Type B pancreatic cell (in vitro differentiated cells): ENCODE measurements at regions not wholly inside any gene's neighbourhood (a gene's known extent, or its start where the extent isn't known, plus 50 kb on each side); places are given as distances from the start of the nearest gene placed in this dataset.

Source experiments
- DNase-seq: peaks from one replicate; pipeline ENCODE4 v3.0.0; 2021; ENCODE audit warnings: mixed read lengths; ENCODE audit not compliant: unreplicated experiment; ENCODE audit errors: extremely low spot score
- H3K27ac Mint-ChIP-seq: 2 replicates; pipeline ENCODE4 v1.8.0; 2021; ENCODE audit warnings: mild to moderate bottlenecking, mixed read lengths
- H3K27me3 Mint-ChIP-seq: 2 replicates; pipeline ENCODE4 v1.8.0; 2021; ENCODE audit warnings: mixed read lengths
- H3K36me3 Mint-ChIP-seq: 2 replicates; pipeline ENCODE4 v1.8.0; 2021; ENCODE audit warnings: mixed read lengths
- H3K4me1 Mint-ChIP-seq: one replicate; pipeline ENCODE4 v1.8.0; 2021; ENCODE audit warnings: mixed read lengths; ENCODE audit not compliant: unreplicated experiment
- H3K4me3 Mint-ChIP-seq: 2 replicates; pipeline ENCODE4 v1.8.0; 2021; ENCODE audit warnings: mild to moderate bottlenecking, mixed read lengths
- H3K9me3 Mint-ChIP-seq: 2 replicates; pipeline ENCODE4 v1.8.0; 2021; ENCODE audit warnings: mixed read lengths
- TF ChIP-seq, protein P1 (sequence below): fragments of 200-600 bp; sonication (generic); conservative IDR thresholded peaks from 2 replicates; pipeline ENCODE4 v1.5.0; 2021; ENCODE audit warnings: antibody characterized with exemption, mild to moderate bottlenecking

DNA sequence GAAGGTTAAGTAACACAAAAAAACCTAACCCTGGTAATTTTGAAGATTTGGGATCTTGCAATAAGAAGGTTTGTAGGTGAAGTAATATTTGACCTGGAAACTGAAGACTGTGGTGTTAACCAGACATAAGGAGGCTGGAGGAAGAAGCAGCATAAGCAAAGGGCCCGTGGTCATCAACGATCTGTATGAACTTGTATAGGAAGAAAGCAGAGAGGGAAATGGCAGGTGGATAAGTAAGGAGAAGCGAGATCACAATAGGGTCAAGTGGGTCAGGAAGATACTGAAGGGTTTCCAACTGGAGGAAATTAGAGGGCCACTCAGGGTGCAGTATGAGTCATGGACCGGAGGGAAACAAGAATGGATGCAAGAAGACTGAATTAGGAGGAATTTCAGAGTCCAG is 103.8 kb upstream of the SORBS2 start:
- H3K36me3 Mint-ChIP-seq, result no peaks in the 10 kb centered on the region
- H3K9me3 Mint-ChIP-seq, result no peaks in the 10 kb centered on the region
- H3K4me1 Mint-ChIP-seq, result peaks cover 29% of the 10 kb centered on the region
- TF ChIP-seq, protein P1, sequence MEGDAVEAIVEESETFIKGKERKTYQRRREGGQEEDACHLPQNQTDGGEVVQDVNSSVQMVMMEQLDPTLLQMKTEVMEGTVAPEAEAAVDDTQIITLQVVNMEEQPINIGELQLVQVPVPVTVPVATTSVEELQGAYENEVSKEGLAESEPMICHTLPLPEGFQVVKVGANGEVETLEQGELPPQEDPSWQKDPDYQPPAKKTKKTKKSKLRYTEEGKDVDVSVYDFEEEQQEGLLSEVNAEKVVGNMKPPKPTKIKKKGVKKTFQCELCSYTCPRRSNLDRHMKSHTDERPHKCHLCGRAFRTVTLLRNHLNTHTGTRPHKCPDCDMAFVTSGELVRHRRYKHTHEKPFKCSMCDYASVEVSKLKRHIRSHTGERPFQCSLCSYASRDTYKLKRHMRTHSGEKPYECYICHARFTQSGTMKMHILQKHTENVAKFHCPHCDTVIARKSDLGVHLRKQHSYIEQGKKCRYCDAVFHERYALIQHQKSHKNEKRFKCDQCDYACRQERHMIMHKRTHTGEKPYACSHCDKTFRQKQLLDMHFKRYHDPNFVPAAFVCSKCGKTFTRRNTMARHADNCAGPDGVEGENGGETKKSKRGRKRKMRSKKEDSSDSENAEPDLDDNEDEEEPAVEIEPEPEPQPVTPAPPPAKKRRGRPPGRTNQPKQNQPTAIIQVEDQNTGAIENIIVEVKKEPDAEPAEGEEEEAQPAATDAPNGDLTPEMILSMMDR, result no peak
- H3K4me3 Mint-ChIP-seq, result no peak overlapping the region
- no peak for DNase-seq
- H3K27ac Mint-ChIP-seq, result no peak overlapping the region
- H3K27me3 Mint-ChIP-seq, result peaks cover 24% of the 10 kb centered on the region

DNA sequence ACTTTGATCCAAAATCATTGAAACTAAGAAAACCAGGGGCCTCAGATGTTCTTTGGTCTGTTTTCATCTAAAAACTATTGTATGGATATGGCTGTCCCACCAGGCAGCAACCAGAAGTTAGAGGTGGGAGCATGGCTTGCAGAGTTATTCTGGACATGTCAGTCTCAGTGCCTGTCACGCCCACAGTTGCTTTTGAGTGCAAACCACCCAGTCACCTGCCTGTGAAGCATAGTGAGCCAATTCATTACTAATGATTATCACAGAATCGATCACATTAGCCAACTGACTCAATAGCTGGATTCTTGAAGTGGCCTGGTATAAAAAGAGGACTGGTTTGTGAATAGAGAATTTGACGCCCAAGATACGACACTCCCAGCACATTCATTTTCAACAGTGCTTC is 104.2 kb upstream of the SORBS2 start:
- no peak for DNase-seq
- Mint-ChIP-seq H3K27ac (no peak overlapping the region), H3K36me3 (no peaks in the 10 kb centered on the region), H3K27me3 (peaks cover 24% of the 10 kb centered on the region), H3K4me1 (peaks cover 29% of the 10 kb centered on the region), H3K9me3 (no peaks in the 10 kb centered on the region), H3K4me3 (no peak overlapping the region)
- TF ChIP-seq, protein P1, result no peak

GRCh38 chr4:185916683-185917082 is 104.7 kb upstream of the SORBS2 start:
- Mint-ChIP-seq H3K4me3 (no peak overlapping the region), H3K9me3 (no peaks in the 10 kb centered on the region), H3K36me3 (no peaks in the 10 kb centered on the region), H3K27me3 (peaks cover 26% of the 10 kb centered on the region), H3K27ac (no peak overlapping the region), H3K4me1 (peaks cover 30% of the 10 kb centered on the region)
- TF ChIP-seq, protein P1, result no peak
- no peak for DNase-seq

DNA sequence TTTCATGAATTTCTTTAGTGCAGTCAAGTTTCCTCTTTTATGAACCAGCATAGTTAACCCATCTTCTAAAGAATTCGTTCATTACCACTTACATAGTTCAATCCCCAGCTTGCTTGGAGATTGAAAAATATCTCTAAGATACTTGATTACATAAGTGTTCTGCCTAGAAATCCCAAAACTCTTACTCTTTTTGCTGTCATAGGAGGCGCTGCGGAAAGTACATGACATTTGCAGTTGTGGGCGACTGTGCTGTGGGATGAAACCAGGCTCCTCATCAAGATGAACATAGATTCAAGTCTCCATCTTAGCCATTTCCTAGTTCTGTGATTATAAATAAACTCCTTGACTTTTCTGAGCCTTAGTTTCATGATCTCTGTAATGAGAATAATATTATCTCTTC is 107.1 kb upstream of the SORBS2 start:
- DNase-seq, result no peak
- peaks cover 4% of the 10 kb centered on the region for H3K9me3 Mint-ChIP-seq
- H3K27ac Mint-ChIP-seq, result no peak overlapping the region
- H3K4me3 Mint-ChIP-seq, result no peak overlapping the region
- H3K36me3 Mint-ChIP-seq, result no peaks in the 10 kb centered on the region
- peaks cover 34% of the 10 kb centered on the region for H3K27me3 Mint-ChIP-seq
- TF ChIP-seq, protein P1, result no peak
- H3K4me1 Mint-ChIP-seq, result peaks cover 22% of the 10 kb centered on the region

GRCh38 chr4:185920171-185920570 is 108.2 kb upstream of the SORBS2 start:
- Mint-ChIP-seq H3K27ac (no peak overlapping the region), H3K9me3 (peaks cover 4% of the 10 kb centered on the region), H3K27me3 (peaks cover 34% of the 10 kb centered on the region), H3K4me1 (peaks cover 11% of the 10 kb centered on the region), H3K36me3 (no peaks in the 10 kb centered on the region), H3K4me3 (no peak overlapping the region)
- no peak for DNase-seq
- TF ChIP-seq, protein P1, result no peak

DNA sequence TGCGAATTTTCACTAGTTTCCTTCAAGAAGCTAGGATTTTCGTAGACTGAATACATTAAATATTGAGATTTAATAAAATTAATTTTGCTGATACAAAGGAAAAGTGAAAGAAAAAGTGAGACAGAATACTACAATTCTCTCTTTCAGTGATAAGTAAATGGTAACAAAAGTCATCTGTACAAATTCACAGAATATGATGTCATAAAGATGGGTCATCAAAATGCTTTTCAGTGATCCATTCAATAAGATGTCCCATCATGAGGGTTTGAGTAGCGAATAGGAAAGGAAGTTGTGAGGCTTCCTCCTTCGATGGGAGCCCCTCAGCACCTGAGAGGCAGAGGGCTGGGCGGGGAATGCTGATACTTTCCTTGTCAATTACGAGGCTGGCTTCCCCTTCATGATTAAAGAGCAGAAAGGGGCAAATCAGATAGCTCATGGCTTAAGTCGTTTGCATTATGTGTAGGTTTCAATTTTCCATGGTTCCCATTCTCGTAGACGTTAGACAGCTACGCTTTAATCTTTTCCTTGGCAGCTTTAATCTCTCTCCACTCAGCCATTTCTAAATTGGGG is 108.8 kb upstream of the SORBS2 start:
- DNase-seq, result no peak
- H3K9me3 Mint-ChIP-seq, result peaks cover 4% of the 10 kb centered on the region
- H3K36me3 Mint-ChIP-seq, result no peaks in the 10 kb centered on the region
- peaks cover 5% of the 10 kb centered on the region for H3K4me1 Mint-ChIP-seq
- H3K4me3 Mint-ChIP-seq, result no peak overlapping the region
- peaks cover 31% of the 10 kb centered on the region for H3K27me3 Mint-ChIP-seq
- TF ChIP-seq, protein P1, result no peak
- no peak overlapping the region for H3K27ac Mint-ChIP-seq
